22Rv1 (cell line): ENCODE measurements at regions not wholly inside any gene's neighbourhood (a gene's known extent, or its start where the extent isn't known, plus 50 kb on each side); places are given as distances from the start of the nearest gene placed in this dataset.

ENCODE experiments used
- ZFX ChIP-seq: fragments of 450-650 bp; IDR thresholded peaks from 2 replicates; pipeline ENCODE4 v1.6.1; 2017; ENCODE audit warnings: antibody characterized with exemption, borderline replicate concordance
- TF ChIP-seq, protein P1 (sequence below): fragments of 450-650 bp; IDR thresholded peaks from 2 replicates; pipeline ENCODE4 v1.5.1; 2017; ENCODE audit warnings: mild to moderate bottlenecking

DNA sequence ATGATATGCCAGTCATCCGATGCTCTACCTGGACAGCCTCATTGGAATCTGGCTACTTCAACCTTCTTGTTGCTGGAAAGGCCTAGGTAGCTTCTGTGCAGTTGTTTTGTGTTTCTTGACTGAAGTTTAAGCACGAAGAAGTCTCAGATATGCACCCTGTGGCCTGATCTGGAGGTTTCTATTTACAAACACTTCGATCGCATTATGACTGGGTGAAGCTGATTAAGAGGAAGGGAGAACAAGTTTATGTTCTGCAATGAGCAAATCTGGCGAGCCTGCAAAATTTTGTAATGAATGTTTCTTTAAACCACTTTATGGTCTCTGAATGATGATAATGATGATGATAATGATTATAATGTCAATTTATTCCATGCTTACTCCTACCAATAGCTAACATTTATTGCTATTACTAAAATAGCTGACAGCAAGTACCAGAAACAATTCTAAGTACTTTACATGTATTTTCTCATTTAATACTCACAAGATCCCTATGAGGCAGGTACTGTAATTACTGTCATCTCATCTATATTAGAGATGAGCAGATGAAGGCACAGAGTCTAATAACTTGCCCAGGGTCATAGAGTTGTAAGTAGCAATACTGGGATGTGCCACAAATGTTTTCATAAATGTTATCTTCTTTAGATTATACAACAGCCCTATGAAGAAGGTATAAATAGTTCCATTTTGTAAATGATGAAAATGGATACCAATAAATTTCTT is 126.1 kb upstream of the UST start:
- TF ChIP-seq, protein P1, sequence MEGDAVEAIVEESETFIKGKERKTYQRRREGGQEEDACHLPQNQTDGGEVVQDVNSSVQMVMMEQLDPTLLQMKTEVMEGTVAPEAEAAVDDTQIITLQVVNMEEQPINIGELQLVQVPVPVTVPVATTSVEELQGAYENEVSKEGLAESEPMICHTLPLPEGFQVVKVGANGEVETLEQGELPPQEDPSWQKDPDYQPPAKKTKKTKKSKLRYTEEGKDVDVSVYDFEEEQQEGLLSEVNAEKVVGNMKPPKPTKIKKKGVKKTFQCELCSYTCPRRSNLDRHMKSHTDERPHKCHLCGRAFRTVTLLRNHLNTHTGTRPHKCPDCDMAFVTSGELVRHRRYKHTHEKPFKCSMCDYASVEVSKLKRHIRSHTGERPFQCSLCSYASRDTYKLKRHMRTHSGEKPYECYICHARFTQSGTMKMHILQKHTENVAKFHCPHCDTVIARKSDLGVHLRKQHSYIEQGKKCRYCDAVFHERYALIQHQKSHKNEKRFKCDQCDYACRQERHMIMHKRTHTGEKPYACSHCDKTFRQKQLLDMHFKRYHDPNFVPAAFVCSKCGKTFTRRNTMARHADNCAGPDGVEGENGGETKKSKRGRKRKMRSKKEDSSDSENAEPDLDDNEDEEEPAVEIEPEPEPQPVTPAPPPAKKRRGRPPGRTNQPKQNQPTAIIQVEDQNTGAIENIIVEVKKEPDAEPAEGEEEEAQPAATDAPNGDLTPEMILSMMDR, result no peak
- no peak for TF ChIP-seq ZFX
